ENCODE measurements at regions not wholly inside any gene's neighbourhood (a gene's known extent, or its start where the extent isn't known, plus 50 kb on each side); places are given as distances from the start of the nearest gene placed in this dataset.

DNA sequence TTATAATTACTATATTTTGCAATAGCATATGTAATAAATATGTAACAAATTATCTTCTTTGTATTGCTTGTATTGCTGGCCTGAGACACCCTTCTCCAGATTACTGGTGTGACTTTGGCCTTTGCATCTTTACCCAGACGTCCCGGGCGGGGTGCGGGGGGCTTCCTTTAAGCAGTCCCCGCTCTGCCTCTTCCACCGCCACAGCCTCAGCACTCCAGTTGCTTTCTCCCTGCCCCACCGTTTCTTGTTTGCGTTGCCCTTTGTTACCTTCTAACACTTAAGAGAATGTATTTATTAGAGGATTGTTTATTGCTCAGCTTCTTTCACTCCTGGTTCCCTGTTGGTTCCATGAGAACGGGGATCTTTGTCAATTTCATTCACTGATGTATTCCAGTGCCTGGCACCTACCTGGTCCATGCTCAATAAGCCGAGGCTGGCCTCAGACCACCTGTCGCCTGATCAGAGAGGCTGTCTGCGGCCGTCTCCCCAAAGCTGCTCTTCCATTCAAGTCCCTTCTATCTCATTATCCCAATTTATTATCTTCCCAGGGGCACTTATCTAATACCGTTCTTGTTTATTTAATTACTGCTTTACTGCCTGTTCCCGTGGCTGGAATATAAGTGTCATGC is 100.5 kb upstream of the RFLNA start:
- ATAC-seq (replicated peaks in 6 of 8): peak in 1 of 8 experiments; percentile 55
- in situ Hi-C loops (cut with MboI; ENCODE audit: low pct_unique_long_range_greater_than_20kb in 2 of 9, low sequenced_read_pairs in 9 of 9, unreplicated experiment in 9 of 9): no loop called here
- 49 to 98% (median 69%) methylated on average over 1 to 15 of the region's 15 CpGs; no CpG with 5 or more reads in 1 of the 10 experiments for whole genome bisulfite sequencing, 10 experiments
- no peak overlapping the region for H3K4me3 ChIP-seq
- peaks cover 8 to 11% of the 10 kb centered on the region in 2 donors for H3K4me1 ChIP-seq (replicated peaks in 1 of 2)
- no peak overlapping the region for H3K27ac ChIP-seq

DNA sequence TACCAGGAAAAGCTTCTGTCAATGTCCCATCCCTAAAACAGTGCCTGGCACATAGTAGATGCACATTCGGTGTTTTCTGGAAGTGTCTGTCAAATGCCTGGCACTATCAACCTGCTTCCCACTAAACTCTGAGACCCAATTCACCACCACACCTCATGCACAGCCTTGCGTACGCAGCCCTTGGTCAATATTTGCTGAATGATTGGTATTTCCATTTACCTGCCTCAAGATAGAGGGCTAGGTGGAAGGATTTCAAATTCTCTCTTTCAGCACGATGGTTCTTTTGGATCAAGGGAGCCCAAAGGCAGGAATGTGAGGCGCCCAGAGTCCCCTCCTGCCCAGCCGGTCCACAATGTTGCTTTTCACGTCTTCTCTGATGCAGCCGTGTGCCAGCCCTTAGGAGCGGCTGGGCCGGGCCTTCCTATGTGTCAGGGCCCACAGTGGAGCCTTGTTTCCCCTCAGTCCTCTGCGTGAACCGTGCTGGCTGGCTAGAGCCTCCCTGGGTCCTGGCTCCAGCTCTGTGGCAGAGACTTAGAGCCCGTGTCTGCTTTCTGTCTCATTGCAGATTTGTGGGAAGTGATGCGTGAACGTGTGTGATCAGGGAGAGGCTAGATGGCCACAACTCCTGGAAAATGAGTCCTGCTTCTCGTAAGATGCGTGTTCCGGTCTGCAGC is 99.9 kb upstream of the RFLNA start:
- WGBS, 10 experiments: 69 to 95% (median 86%) methylated on average over 1 to 6 of the region's 18 CpGs; no CpG with 5 or more reads in 1 of the 10 experiments
- no peak for ATAC-seq (replicated peaks in 6 of 8)
- peaks cover 1 to 10% of the 10 kb centered on the region in 2 donors for H3K4me1 ChIP-seq (replicated peaks in 1 of 2)
- no peak overlapping the region for H3K27ac ChIP-seq
- no peak overlapping the region for H3K4me3 ChIP-seq
- in situ Hi-C loops (cut with MboI; ENCODE audit: low pct_unique_long_range_greater_than_20kb in 2 of 9, low sequenced_read_pairs in 9 of 9, unreplicated experiment in 9 of 9): no loop called here

GRCh38 chr12:124195567-124195942 is 99.3 kb upstream of the RFLNA start:
- Histone ChIP-seq H3K4me3 (no peak overlapping the region), H3K4me1 (replicated peaks in 1 of 2) (peaks cover 0 to 6% of the 10 kb centered on the region in 2 donors), H3K27ac (no peak overlapping the region)
- in situ Hi-C loops (cut with MboI; ENCODE audit: low pct_unique_long_range_greater_than_20kb in 2 of 9, low sequenced_read_pairs in 9 of 9, unreplicated experiment in 9 of 9): no loop called here
- WGBS, 10 experiments: 16 to 100% (median 37%) methylated on average over 1 to 5 of the region's 6 CpGs; no CpG with 5 or more reads in 1 of the 10 experiments
- no peak for ATAC-seq (replicated peaks in 6 of 8)

GRCh38 chr12:124196236-124196635 is 98.7 kb upstream of the RFLNA start:
- 59 to 90% (median 74%) methylated on average over 1 to 7 of the region's 7 CpGs; no CpG with 5 or more reads in 2 of the 10 experiments for WGBS, 10 experiments
- ATAC-seq (replicated peaks in 6 of 8): no peak
- Histone ChIP-seq H3K27ac (no peak overlapping the region), H3K4me1 (replicated peaks in 1 of 2) (peaks cover 0 to 2% of the 10 kb centered on the region in 2 donors), H3K4me3 (no peak overlapping the region)
- in situ Hi-C loops (cut with MboI; ENCODE audit: low pct_unique_long_range_greater_than_20kb in 2 of 9, low sequenced_read_pairs in 9 of 9, unreplicated experiment in 9 of 9): no loop called here

DNA sequence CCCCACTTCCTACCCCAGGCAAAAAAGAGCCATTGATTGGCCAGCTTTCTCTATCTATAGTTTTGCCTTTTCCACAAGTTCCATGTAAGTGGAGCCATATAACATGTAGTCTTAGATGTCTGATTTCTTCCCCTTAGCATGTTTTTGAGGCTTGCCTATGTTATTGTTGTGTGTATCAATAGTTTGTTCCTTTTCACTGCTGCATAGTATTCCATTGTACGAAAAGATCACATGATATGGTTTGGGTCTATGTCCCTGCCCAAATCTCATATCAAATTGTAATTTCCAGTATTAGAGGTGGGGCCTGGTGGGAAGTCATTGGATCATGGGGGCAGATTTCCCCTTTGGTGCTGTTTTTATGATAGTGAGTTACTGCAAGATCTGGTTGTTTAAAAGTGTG is 93.6 kb upstream of the RFLNA start:
- in situ Hi-C loops (cut with MboI; ENCODE audit: low pct_unique_long_range_greater_than_20kb in 2 of 9, low sequenced_read_pairs in 9 of 9, unreplicated experiment in 9 of 9): no loop called here
- WGBS, 10 experiments: 43 to 100% (median 90%) methylated on average over 1 of the region's 1 CpG; no CpG with 5 or more reads in 3 of the 10 experiments
- H3K27ac ChIP-seq: no peak overlapping the region
- ATAC-seq (replicated peaks in 6 of 8): no peak
- H3K4me3 ChIP-seq: no peak overlapping the region
- H3K4me1 ChIP-seq (replicated peaks in 1 of 2): peaks cover 0 to 3% of the 10 kb centered on the region in 2 donors

GRCh38 chr12:124203176-124203575 is 91.7 kb upstream of the RFLNA start:
- in situ Hi-C loops (cut with MboI; ENCODE audit: low pct_unique_long_range_greater_than_20kb in 2 of 9, low sequenced_read_pairs in 9 of 9, unreplicated experiment in 9 of 9): no loop called here
- ATAC-seq (replicated peaks in 6 of 8): no peak
- Histone ChIP-seq H3K4me1 (replicated peaks in 1 of 2) (peaks cover 0 to 3% of the 10 kb centered on the region in 2 donors), H3K4me3 (no peak overlapping the region), H3K27ac (no peak overlapping the region)
- 10 to 95% (median 70%) methylated on average over 1 to 5 of the region's 5 CpGs for WGBS, 10 experiments

DNA sequence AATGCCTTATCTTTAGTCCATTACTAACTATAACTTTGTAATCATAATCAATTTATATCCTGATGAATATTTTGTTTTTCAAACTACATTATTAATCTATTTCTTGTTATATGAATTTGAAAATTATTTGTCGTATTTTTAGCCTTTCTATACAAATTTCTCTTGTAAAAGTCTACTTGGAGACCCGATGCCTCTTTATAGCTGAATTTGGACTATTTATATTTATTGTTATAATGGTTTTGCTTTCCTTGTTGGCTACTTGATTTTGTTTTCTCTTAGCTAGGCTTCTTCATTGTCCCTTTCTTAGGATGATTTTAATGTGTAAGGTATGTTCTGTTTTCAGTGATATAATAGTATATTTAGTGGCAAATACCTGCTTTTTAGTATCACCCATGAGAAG is 89.5 kb upstream of the RFLNA start:
- ATAC-seq (replicated peaks in 6 of 8): no peak
- Histone ChIP-seq H3K4me3 (no peak overlapping the region), H3K27ac (no peak overlapping the region), H3K4me1 (replicated peaks in 1 of 2) (peaks cover 0 to 3% of the 10 kb centered on the region in 2 donors)
- 41 to 100% (median 79%) methylated on average over 1 to 2 of the region's 2 CpGs; no CpG with 5 or more reads in 1 of the 10 experiments for WGBS, 10 experiments
- in situ Hi-C loops (cut with MboI; ENCODE audit: low pct_unique_long_range_greater_than_20kb in 2 of 9, low sequenced_read_pairs in 9 of 9, unreplicated experiment in 9 of 9): no loop called here

DNA sequence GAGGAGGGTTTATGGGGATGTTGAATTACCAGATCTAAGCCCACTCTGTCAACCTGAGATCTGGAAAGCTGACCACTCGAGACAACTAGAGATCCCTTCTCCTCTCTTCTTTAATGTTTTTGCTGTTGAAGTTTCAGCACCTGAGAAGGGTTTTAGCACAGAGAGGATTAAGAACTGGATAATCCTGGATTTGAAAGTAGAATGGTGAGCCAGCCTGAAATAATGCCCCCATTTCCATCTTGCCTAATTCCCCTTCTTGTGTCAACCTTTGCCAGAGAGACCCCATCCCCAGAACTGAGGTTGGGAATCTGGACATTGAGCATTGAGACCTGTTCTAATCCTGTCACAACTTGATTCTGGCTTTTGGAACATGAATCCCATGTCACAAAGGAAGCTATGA is 87.8 kb upstream of the RFLNA start:
- WGBS, 10 experiments: 40 to 100% (median 67%) methylated on average over 1 of the region's 1 CpG; no CpG with 5 or more reads in 7 of the 10 experiments
- Histone ChIP-seq H3K4me3 (no peak overlapping the region), H3K27ac (no peak overlapping the region), H3K4me1 (replicated peaks in 1 of 2) (peaks cover 0 to 3% of the 10 kb centered on the region in 2 donors)
- no peak for ATAC-seq (replicated peaks in 6 of 8)
- in situ Hi-C loops (cut with MboI; ENCODE audit: low pct_unique_long_range_greater_than_20kb in 2 of 9, low sequenced_read_pairs in 9 of 9, unreplicated experiment in 9 of 9): no loop called here

DNA sequence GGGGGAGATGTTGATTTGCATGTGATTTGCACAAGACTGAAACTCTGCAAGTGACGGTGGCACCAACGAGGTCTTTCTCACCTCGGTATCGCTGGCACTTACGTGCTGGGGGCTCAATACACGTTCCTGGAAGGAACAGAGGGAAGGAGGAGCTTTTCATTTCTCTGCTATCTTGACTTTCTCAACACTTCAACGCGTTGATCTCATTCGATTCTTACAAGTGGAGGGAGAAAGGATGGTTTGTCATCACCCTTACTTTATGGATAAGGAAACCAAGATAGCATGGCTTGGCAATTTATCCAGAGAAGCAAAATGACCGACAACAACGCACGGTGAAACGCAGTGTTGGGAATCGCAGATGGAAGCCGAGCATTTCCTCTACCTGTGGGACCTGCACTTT is 87.3 kb upstream of the RFLNA start:
- Histone ChIP-seq H3K4me3 (no peak overlapping the region), H3K27ac (no peak overlapping the region), H3K4me1 (replicated peaks in 1 of 2) (peaks cover 0 to 3% of the 10 kb centered on the region in 2 donors)
- in situ Hi-C loops (cut with MboI; ENCODE audit: low pct_unique_long_range_greater_than_20kb in 2 of 9, low sequenced_read_pairs in 9 of 9, unreplicated experiment in 9 of 9): no loop called here
- no peak for ATAC-seq (replicated peaks in 6 of 8)
- WGBS, 10 experiments: 40 to 86% (median 81%) methylated on average over 1 to 12 of the region's 15 CpGs; no CpG with 5 or more reads in 3 of the 10 experiments

GRCh38 chr12:124208489-124208888 is 86.4 kb upstream of the RFLNA start:
- WGBS, 10 experiments: 78 to 100% (median 87%) methylated on average over 1 to 13 of the region's 15 CpGs; no CpG with 5 or more reads in 2 of the 10 experiments
- no peaks in the 10 kb centered on the region for H3K4me1 ChIP-seq (replicated peaks in 1 of 2)
- in situ Hi-C loops (cut with MboI; ENCODE audit: low pct_unique_long_range_greater_than_20kb in 2 of 9, low sequenced_read_pairs in 9 of 9, unreplicated experiment in 9 of 9): no loop called here

GRCh38 chr12:124210991-124211577 is 83.8 kb upstream of the RFLNA start:
- 75 to 100% (median 96%) methylated on average over 1 to 4 of the region's 4 CpGs; no CpG with 5 or more reads in 1 of the 10 experiments for WGBS, 10 experiments

More at GRCh38 chr12:124208489-124208888, 86.4 kb upstream of the RFLNA start:
- Histone ChIP-seq H3K27ac (no peak overlapping the region), H3K4me3 (no peak overlapping the region)
- peak in 3 of 8 experiments; percentile 40 to 72 (median 60) for ATAC-seq (replicated peaks in 6 of 8)

DNA sequence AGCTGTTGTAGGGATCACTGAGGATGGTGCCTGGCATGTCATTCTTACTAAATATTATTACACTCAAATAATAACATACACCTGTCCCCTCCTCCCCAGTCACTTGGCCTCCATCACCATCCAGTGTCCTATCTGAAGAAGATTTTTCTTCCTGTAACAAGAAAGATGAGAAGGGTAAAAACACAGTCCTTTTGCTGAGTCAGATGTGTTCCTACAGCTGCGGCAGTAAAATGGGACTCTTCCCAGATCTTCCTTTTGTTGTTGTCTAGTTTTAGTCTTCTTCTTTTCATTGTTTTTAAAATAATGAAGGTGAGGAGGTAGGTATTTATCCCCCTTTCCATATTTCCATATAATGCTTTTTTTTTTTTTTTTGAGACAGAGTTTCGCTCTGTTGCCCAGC is 83.1 kb upstream of the RFLNA start:
- no peak overlapping the region for H3K4me3 ChIP-seq
- no peak for ATAC-seq (replicated peaks in 6 of 8)
- in situ Hi-C loops (cut with MboI; ENCODE audit: low pct_unique_long_range_greater_than_20kb in 2 of 9, low sequenced_read_pairs in 9 of 9, unreplicated experiment in 9 of 9): no loop called here
- no peak overlapping the region for H3K27ac ChIP-seq
- 75 to 100% (median 97%) methylated on average over 1 to 2 of the region's 2 CpGs; no CpG with 5 or more reads in 2 of the 10 experiments for WGBS, 10 experiments
- no peaks in the 10 kb centered on the region for H3K4me1 ChIP-seq (replicated peaks in 1 of 2)

More at GRCh38 chr12:124210991-124211577, 83.8 kb upstream of the RFLNA start:
- Histone ChIP-seq H3K4me1 (replicated peaks in 1 of 2) (no peaks in the 10 kb centered on the region), H3K4me3 (no peak overlapping the region), H3K27ac (no peak overlapping the region)
- no peak for ATAC-seq (replicated peaks in 6 of 8)
- in situ Hi-C loops (cut with MboI; ENCODE audit: low pct_unique_long_range_greater_than_20kb in 2 of 9, low sequenced_read_pairs in 9 of 9, unreplicated experiment in 9 of 9): no loop called here

GRCh38 chr12:124213666-124214347 is 81.1 kb upstream of the RFLNA start:
- H3K4me1 ChIP-seq (replicated peaks in 1 of 2): peaks cover 6 to 7% of the 10 kb centered on the region in 2 donors
- 13 to 90% (median 74%) methylated on average over 1 to 11 of the region's 11 CpGs; no CpG with 5 or more reads in 1 of the 10 experiments for WGBS, 10 experiments
- ATAC-seq (replicated peaks in 6 of 8): no peak
- in situ Hi-C loops (cut with MboI; ENCODE audit: low pct_unique_long_range_greater_than_20kb in 2 of 9, low sequenced_read_pairs in 9 of 9, unreplicated experiment in 9 of 9): no loop called here
- no peak overlapping the region for H3K4me3 ChIP-seq
- H3K27ac ChIP-seq: no peak overlapping the region

Data from motor neuron (in vitro differentiated cells).